Liver (tissue), 3 donors: ENCODE measurements at regions not wholly inside any gene's neighbourhood (a gene's known extent, or its start where the extent isn't known, plus 50 kb on each side); places are given as distances from the start of the nearest gene placed in this dataset.

Source experiments
- ATF3 ChIP-seq: IDR thresholded peaks from 2 replicates; pipeline ENCODE4 v1.6.1; 2016; ENCODE audit warnings: antibody characterized with exemption
- CTCF ChIP-seq: fragments of 150-350 bp; IDR thresholded peaks from 2 replicates; pipeline ENCODE4 v1.5.1; 2017; ENCODE audit warnings: improper control_type of control experiment, low read depth, low read length; ENCODE audit not compliant: missing input control
- FOXA1 ChIP-seq: IDR thresholded peaks from 2 replicates; pipeline ENCODE4 v1.6.1; 2016; ENCODE audit warnings: antibody characterized with exemption
- RAD21 ChIP-seq, 2 donors: IDR thresholded peaks; 2 replicates each; pipeline ENCODE4 v1.6.1; 2016; ENCODE audit warnings: antibody characterized with exemption in 2 of 2, mild to moderate bottlenecking in 2 of 2
- REST ChIP-seq: IDR thresholded peaks from 2 replicates; pipeline ENCODE4 v1.6.1; 2016; ENCODE audit warnings: antibody characterized with exemption, mild to moderate bottlenecking
- RXRA ChIP-seq, 2 donors: IDR thresholded peaks; 2 replicates each; pipeline ENCODE4 v1.6.1; 2017 to 2018; ENCODE audit warnings: antibody characterized with exemption in 2 of 2, mild to moderate bottlenecking in 1 of 2
- SP1 ChIP-seq: IDR thresholded peaks from 2 replicates; pipeline ENCODE4 v1.6.1; 2018; ENCODE audit warnings: antibody characterized with exemption, mild to moderate bottlenecking
- ZBTB33 ChIP-seq: IDR thresholded peaks from 2 replicates; pipeline ENCODE4 v1.6.1; 2016; ENCODE audit warnings: antibody characterized with exemption
- donor health status: healthy.
- donor health status: healthy.

- TF ChIP-seq CTCF (no peak), RAD21 (IDR thresholded peaks at IDR 0.05) (no peak), SP1 (no peak), RXRA (IDR thresholded peaks at IDR 0.05) (no peak), ATF3 (no peak), FOXA1 (no peak), REST (no peak), ZBTB33 (no peak)
Measured at GRCh38 chr3:14274612-14274936, 96.0 kb downstream of the LSM3 start.
